SK-N-SH (cell line): ENCODE measurements at regions not wholly inside any gene's neighbourhood (a gene's known extent, or its start where the extent isn't known, plus 50 kb on each side); places are given as distances from the start of the nearest gene placed in this dataset.
"Not testable (repeated sequence)": the region's sequence is repeated elsewhere in the genome, so short reads cannot be mapped to it uniquely, and the experiment has no call there.

Source experiments
- CTCF ChIA-PET: fragments of 300-600, 350-600 bp; formaldehyde crosslinking; extraction: SDS; loops from one replicate; lab custom pipeline; 2021; lab: Yijun Ruan, JAX
- POLR2A ChIA-PET: fragments of 350-600 bp; sonication (Branson Sonifier 250); formaldehyde crosslinking; extraction: SDS; loops from one replicate; lab custom pipeline; 2020; ENCODE audit warnings: antibody characterized with exemption, inconsistent platforms; lab: Yijun Ruan, JAX
- DNase-seq: peaks from one replicate; pipeline ENCODE4 v3.0.0; 2012
- H2AFZ ChIP-seq: fragments of 200-600 bp; sonication (generic); 2 replicates; pipeline ENCODE4 v1.8.1; 2016; ENCODE audit warnings: antibody characterized with exemption, mild to moderate bottlenecking, low read depth
- H3F3A ChIP-seq: fragments of 200-600 bp; sonication (generic); replicated peaks from 2 replicates; pipeline ENCODE3; 2016; ENCODE audit warnings: antibody characterized with exemption, mild to moderate bottlenecking; ENCODE audit not compliant: insufficient read depth
- H3K27ac ChIP-seq, 2 experiments: fragments of 200-500 bp in 1 of 2; fragments of 200-600 bp in 1 of 2; sonication (Bioruptor generic) in 1 of 2; sonication (generic), shearing (Covaris generic) in 1 of 2; 2 replicates each; pipeline versions ENCODE4 v1.5.1 to v1.6.1; 2014 to 2016; ENCODE audit warnings: low read depth in 2 of 2, inconsistent platforms in 1 of 2, low read length in 1 of 2, mild to moderate bottlenecking in 1 of 2, mixed read lengths in 1 of 2
- H3K27me3 ChIP-seq: fragments of 200-600 bp; sonication (generic), shearing (Covaris generic); 2 replicates; pipeline ENCODE4 v1.6.1; 2016; ENCODE audit warnings: mixed run types; ENCODE audit not compliant: insufficient read depth
- H3K36me3 ChIP-seq, 2 experiments: fragments of 200-500 bp in 1 of 2; fragments of 200-600 bp in 1 of 2; sonication (Bioruptor generic) in 1 of 2; sonication (generic) in 1 of 2; replicated peaks in 1 of 2; 2 replicates each; pipeline versions ENCODE3 to v1.5.1; 2014 to 2016; ENCODE audit warnings: low read length in 1 of 2, mild to moderate bottlenecking in 1 of 2; ENCODE audit not compliant: insufficient read depth in 2 of 2, control insufficient read depth in 1 of 2
- H3K4me1 ChIP-seq, 2 experiments: fragments of 200-500 bp in 1 of 2; fragments of 200-600 bp in 1 of 2; sonication (Bioruptor generic) in 1 of 2; sonication (generic), shearing (Covaris generic) in 1 of 2; 2 replicates each; pipeline versions ENCODE4 v1.5.1 to v1.6.1; 2014 to 2016; ENCODE audit warnings: low read depth in 1 of 2, low read length in 1 of 2, mixed run types in 1 of 2; ENCODE audit not compliant: insufficient read depth in 2 of 2, control insufficient read depth in 1 of 2
- H3K4me2 ChIP-seq: fragments of 200-600 bp; sonication (generic), shearing (Covaris generic); 2 replicates; pipeline ENCODE4 v1.6.1; 2017; ENCODE audit warnings: mixed run types
- H3K4me3 ChIP-seq, 2 experiments: fragments of 200-500 bp in 1 of 2; fragments of 200-600 bp in 1 of 2; sonication (Bioruptor generic) in 1 of 2; sonication (generic), shearing (Covaris generic) in 1 of 2; 2 replicates each; pipeline versions ENCODE4 v1.5.1 to v1.8.1; 2014 to 2016; ENCODE audit warnings: low read depth in 2 of 2, inconsistent platforms in 1 of 2, low read length in 1 of 2, mild to moderate bottlenecking in 1 of 2, mixed read lengths in 1 of 2, moderate library complexity in 1 of 2
- H3K79me2 ChIP-seq: fragments of 200-600 bp; sonication (generic); 2 replicates; pipeline ENCODE4 v1.8.1; 2017; ENCODE audit warnings: mild to moderate bottlenecking; ENCODE audit not compliant: insufficient read depth
- H3K9ac ChIP-seq: fragments of 200-600 bp; sonication (generic); 2 replicates; pipeline ENCODE4 v1.6.1; 2017; ENCODE audit warnings: mixed run types
- H3K9me2 ChIP-seq: fragments of 200-600 bp; sonication (generic); 2 replicates; pipeline ENCODE4 v1.6.1; 2017; ENCODE audit warnings: mixed run types
- H3K9me3 ChIP-seq: fragments of 200-600 bp; sonication (generic); 2 replicates; pipeline ENCODE4 v1.6.1; 2017; ENCODE audit warnings: mixed run types, mild to moderate bottlenecking, moderate library complexity
- H4K20me1 ChIP-seq: fragments of 200-600 bp; sonication (generic); 2 replicates; pipeline ENCODE4 v1.6.1; 2017; ENCODE audit warnings: mild to moderate bottlenecking, mixed run types; ENCODE audit not compliant: insufficient read depth
- CHD2 ChIP-seq: fragments of 150-350 bp; IDR thresholded peaks from 2 replicates; pipeline ENCODE4 v1.6.1; 2018; ENCODE audit warnings: low read length; ENCODE audit not compliant: partially characterized antibody
- CTCF ChIP-seq: fragments of 200-600 bp; sonication (generic); IDR thresholded peaks from 2 replicates; pipeline ENCODE4 v1.6.1; 2017; ENCODE audit warnings: antibody characterized with exemption, mild to moderate bottlenecking, moderate library complexity
- EP300 ChIP-seq, 2 experiments: IDR thresholded peaks; 2 replicates each; pipeline versions ENCODE4 v1.4.0 to v1.6.1; 2012; ENCODE audit warnings: borderline replicate concordance in 1 of 2, low read depth in 1 of 2, low read length in 1 of 2
- GABPA ChIP-seq: IDR thresholded peaks from 2 replicates; pipeline ENCODE4 v1.4.0; 2012; ENCODE audit warnings: low read depth, mild to moderate bottlenecking
- MAX ChIP-seq: IDR thresholded peaks from 2 replicates; pipeline ENCODE4 v1.4.0; 2012; ENCODE audit warnings: low read depth
- MXI1 ChIP-seq: IDR thresholded peaks from 2 replicates; pipeline ENCODE4 v1.6.1; 2012; ENCODE audit warnings: mild to moderate bottlenecking, low read depth, low read length, improper control_type of control experiment
- NFIC ChIP-seq: IDR thresholded peaks from 2 replicates; pipeline ENCODE4 v1.4.0; 2012; ENCODE audit warnings: borderline replicate concordance
- NRF1 ChIP-seq: IDR thresholded peaks from 2 replicates; pipeline ENCODE4 v1.6.1; 2012; ENCODE audit warnings: low read depth, mild to moderate bottlenecking, low read length
- RXRA ChIP-seq: IDR thresholded peaks from 2 replicates; pipeline ENCODE4 v1.4.0; 2012; ENCODE audit warnings: low read depth, mild to moderate bottlenecking, borderline replicate concordance
- SMC3 ChIP-seq: IDR thresholded peaks from 2 replicates; pipeline ENCODE4 v1.6.1; 2012; ENCODE audit warnings: low read depth, low read length, improper control_type of control experiment
- USF1 ChIP-seq: IDR thresholded peaks from 2 replicates; pipeline ENCODE4 v1.4.0; 2012; ENCODE audit warnings: low read depth, borderline replicate concordance
- YY1 ChIP-seq: IDR thresholded peaks from 2 replicates; pipeline ENCODE4 v1.4.0; 2012; ENCODE audit warnings: low read depth, mild to moderate bottlenecking
- ZBTB33 ChIP-seq: IDR thresholded peaks from 2 replicates; pipeline ENCODE4 v1.4.0; 2012; ENCODE audit warnings: low read depth, borderline replicate concordance
- WGBS: methylation state at CpG from one replicate; pipeline ENCODE4 v1.1.6; 2017; ENCODE audit warnings: low lambda C conversion rate; 5-methylcytosine and 5-hydroxymethylcytosine counted together

GRCh38 chr9:28149361-28150050 lies 576.2 kb upstream of the C9orf72 start:
- H2AFZ ChIP-seq, POLR2A ChIA-PET: not testable (repeated sequence)
- WGBS, result 68% methylated on average over 11 of the region's 36 CpGs

GRCh38 chr9:28155067-28155466 lies 581.8 kb upstream of the C9orf72 start:
- Histone ChIP-seq H3K4me3 (no peak overlapping the region), H3F3A (peaks cover 7% of the 10 kb centered on the region), H3K9me3 (0 out of 2 replicates have a peak, but pooled peaks cover 4% of the 10 kb centered on the region), H3K27ac (no peak overlapping the region; a peak in 1 of 4 replicates), H3K4me2 (no peak overlapping the region), H2AFZ (no peak overlapping the region), H3K9ac (no peak overlapping the region), H3K27me3 (no peaks in the 10 kb centered on the region), H4K20me1 (no peaks in the 10 kb centered on the region), H3K9me2 (no peaks in the 10 kb centered on the region), H3K36me3 (no peaks in the 10 kb centered on the region), H3K79me2 (no peaks in the 10 kb centered on the region), H3K4me1 (peaks cover 0 to 9% of the 10 kb centered on the region in 2 experiments; a peak in 2 of 4 replicates)
- DNase-seq, result no peak
- ChIA-PET CTCF (no interaction called here), POLR2A (no interaction called here)
- TF ChIP-seq USF1, result peak; percentile 31; the same call in 1 of the 2 replicates
- TF ChIP-seq NRF1, result no peak

More at GRCh38 chr9:28149361-28150050, 576.2 kb upstream of the C9orf72 start:
- H3K9me3 ChIP-seq, H3F3A ChIP-seq, DNase-seq, H3K79me2 ChIP-seq, H3K27me3 ChIP-seq, H4K20me1 ChIP-seq, H3K4me2 ChIP-seq, H3K36me3 ChIP-seq, CTCF ChIA-PET, H3K4me3 ChIP-seq, H3K9ac ChIP-seq, H3K4me1 ChIP-seq, H3K9me2 ChIP-seq, H3K27ac ChIP-seq: not testable (repeated sequence)

- no peaks in the 10 kb centered on the region for H3K36me3 ChIP-seq
These were observed 582.4 kb upstream of the C9orf72 start for GRCh38 chr9:28155671-28156070.

More at GRCh38 chr9:28155671-28156070, 582.4 kb upstream of the C9orf72 start:
- CTCF ChIA-PET, result no interaction called here
- Histone ChIP-seq H3K27me3 (no peaks in the 10 kb centered on the region), H3K4me2 (no peak overlapping the region), H3K27ac (0 out of 4 replicates have a peak overlapping the region, but pooled peaks of 1 of the 2 experiments have one; percentile 30), H4K20me1 (no peaks in the 10 kb centered on the region), H3K9me3 (0 out of 2 replicates have a peak, but pooled peaks cover 4% of the 10 kb centered on the region), H3K4me3 (no peak overlapping the region), H3K79me2 (no peaks in the 10 kb centered on the region), H2AFZ (no peak overlapping the region), H3K9me2 (no peaks in the 10 kb centered on the region), H3K4me1 (peaks cover 0 to 9% of the 10 kb centered on the region in 2 experiments; a peak in 2 of 4 replicates)
- WGBS, result 68% methylated on average over 2 of the region's 2 CpGs
- POLR2A ChIA-PET, result no interaction called here
- TF ChIP-seq EP300 (IDR thresholded peaks at IDR 0.05; ENCODE audit: borderline replicate concordance in 1 of 2, low read depth in 1 of 2, low read length in 1 of 2), result no peak
- TF ChIP-seq NFIC, result no peak
- no peak for TF ChIP-seq SMC3
- TF ChIP-seq YY1, result no peak
- no peak for TF ChIP-seq MXI1
- TF ChIP-seq CHD2, result no peak
- no peak for TF ChIP-seq NRF1
- TF ChIP-seq ZBTB33, result no peak
- no peak for TF ChIP-seq MAX
- no peak for TF ChIP-seq CTCF
- TF ChIP-seq GABPA, result no peak
- TF ChIP-seq RXRA, result no peak
- TF ChIP-seq, all 33 proteins: peak for 0
- DNase-seq, result no peak
- Histone ChIP-seq H3F3A (peaks cover 7% of the 10 kb centered on the region), H3K9ac (no peak overlapping the region)
